HG03025 (cell line): ENCODE measurements at regions not wholly inside any gene's neighbourhood (a gene's known extent, or its start where the extent isn't known, plus 50 kb on each side); places are given as distances from the start of the nearest gene placed in this dataset.
A peak's percentile ranks its signal among the peaks of the same experiment; 100 is the strongest.

ENCODE experiments used
- ATAC-seq: cut with Tn5 transposase; IDR thresholded peaks from one replicate; pipeline ENCODE4 v1.9.1; 2021; ENCODE audit warnings: mild to moderate bottlenecking, moderate library complexity; ENCODE audit not compliant: unreplicated experiment, low FRiP score

GRCh38 chr4:95985791-95986550 lies 146.1 kb downstream of the PDHA2 start:
- ATAC-seq: no peak

- ATAC-seq: no peak
Observed at GRCh38 chr4:95987851-95988250, 148.0 kb downstream of the PDHA2 start.

- no peak for ATAC-seq
Observed at GRCh38 chr4:95998311-95998710, 158.4 kb downstream of the PDHA2 start.

- no peak for ATAC-seq
Observed at GRCh38 chr4:96003951-96004740, 164.3 kb downstream of the PDHA2 start.

- no peak for ATAC-seq
Observed at GRCh38 chr4:96009427-96010119, 169.7 kb downstream of the PDHA2 start.

GRCh38 chr4:96012687-96013086 lies 172.8 kb downstream of the PDHA2 start:
- no peak for ATAC-seq

GRCh38 chr4:96016634-96017299 lies 176.9 kb downstream of the PDHA2 start:
- peak; percentile 88 for ATAC-seq

GRCh38 chr4:96025011-96025410 lies 185.1 kb downstream of the PDHA2 start:
- no peak for ATAC-seq

- no peak for ATAC-seq
Observed at GRCh38 chr4:96035727-96036126, 195.8 kb downstream of the PDHA2 start.

GRCh38 chr4:96036781-96037180 lies 196.9 kb downstream of the PDHA2 start:
- ATAC-seq: no peak

- no peak for ATAC-seq
Observed at GRCh38 chr4:96037705-96038104, 197.8 kb downstream of the PDHA2 start.

GRCh38 chr4:96039217-96039616 lies 199.3 kb downstream of the PDHA2 start:
- no peak for ATAC-seq

- no peak for ATAC-seq
Observed at GRCh38 chr4:96039803-96040436, 200.0 kb downstream of the PDHA2 start.

GRCh38 chr4:96044971-96045370 lies 205.1 kb downstream of the PDHA2 start:
- ATAC-seq: no peak

- ATAC-seq: no peak
Observed at GRCh38 chr4:96052827-96053226, 212.9 kb downstream of the PDHA2 start.

- no peak for ATAC-seq
Observed at GRCh38 chr4:96056346-96056934, 216.5 kb downstream of the PDHA2 start.

GRCh38 chr4:96063639-96064038 lies 223.7 kb downstream of the PDHA2 start:
- no peak for ATAC-seq

- no peak for ATAC-seq
Observed at GRCh38 chr4:96073461-96073860, 233.6 kb downstream of the PDHA2 start.

- no peak for ATAC-seq
Observed at GRCh38 chr4:96092151-96092705, 252.3 kb downstream of the PDHA2 start.

- ATAC-seq: no peak
Observed at GRCh38 chr4:96093057-96093456, 253.2 kb downstream of the PDHA2 start.
